ENCODE measurements at regions not wholly inside any gene's neighbourhood (a gene's known extent, or its start where the extent isn't known, plus 50 kb on each side); places are given as distances from the start of the nearest gene placed in this dataset.

DNA sequence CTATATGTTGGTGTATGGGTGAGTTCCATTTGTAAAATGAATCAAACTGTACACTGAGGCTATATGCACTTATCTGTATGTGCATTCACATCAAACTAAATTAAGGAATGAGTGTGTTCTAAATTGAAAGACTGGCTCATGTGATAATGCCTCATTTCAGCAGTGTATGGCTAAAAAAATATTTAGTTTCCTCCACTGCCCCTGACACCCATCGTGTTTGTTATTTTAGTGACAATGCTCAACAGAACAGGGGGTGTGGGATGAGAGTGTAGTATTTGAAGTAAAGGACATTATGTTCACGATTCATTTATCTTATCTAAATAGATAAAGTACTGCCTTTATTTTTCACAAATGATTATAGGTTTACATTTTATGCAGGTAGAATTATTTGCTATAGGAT is 301.1 kb upstream of the ARPP21 start:
- H3K4me1 Mint-ChIP-seq (ENCODE audit: low read depth), result peaks cover 27% of the 10 kb centered on the region
- TF ChIP-seq, protein P1, sequence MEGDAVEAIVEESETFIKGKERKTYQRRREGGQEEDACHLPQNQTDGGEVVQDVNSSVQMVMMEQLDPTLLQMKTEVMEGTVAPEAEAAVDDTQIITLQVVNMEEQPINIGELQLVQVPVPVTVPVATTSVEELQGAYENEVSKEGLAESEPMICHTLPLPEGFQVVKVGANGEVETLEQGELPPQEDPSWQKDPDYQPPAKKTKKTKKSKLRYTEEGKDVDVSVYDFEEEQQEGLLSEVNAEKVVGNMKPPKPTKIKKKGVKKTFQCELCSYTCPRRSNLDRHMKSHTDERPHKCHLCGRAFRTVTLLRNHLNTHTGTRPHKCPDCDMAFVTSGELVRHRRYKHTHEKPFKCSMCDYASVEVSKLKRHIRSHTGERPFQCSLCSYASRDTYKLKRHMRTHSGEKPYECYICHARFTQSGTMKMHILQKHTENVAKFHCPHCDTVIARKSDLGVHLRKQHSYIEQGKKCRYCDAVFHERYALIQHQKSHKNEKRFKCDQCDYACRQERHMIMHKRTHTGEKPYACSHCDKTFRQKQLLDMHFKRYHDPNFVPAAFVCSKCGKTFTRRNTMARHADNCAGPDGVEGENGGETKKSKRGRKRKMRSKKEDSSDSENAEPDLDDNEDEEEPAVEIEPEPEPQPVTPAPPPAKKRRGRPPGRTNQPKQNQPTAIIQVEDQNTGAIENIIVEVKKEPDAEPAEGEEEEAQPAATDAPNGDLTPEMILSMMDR (IDR thresholded peaks at IDR 0.05), result no peak
- no peak overlapping the region for H3K4me3 Mint-ChIP-seq (ENCODE audit: unreplicated experiment)
- H3K36me3 Mint-ChIP-seq (ENCODE audit: low read depth), result no peaks in the 10 kb centered on the region
- peaks cover 3% of the 10 kb centered on the region for H3K27me3 Mint-ChIP-seq (ENCODE audit: low read depth)
- no peaks in the 10 kb centered on the region for H3K9me3 Mint-ChIP-seq (ENCODE audit: low read depth)
- H3K27ac Mint-ChIP-seq (ENCODE audit: unreplicated experiment), result no peak overlapping the region
- DNase-seq (ENCODE audit: low spot score), result no peak

DNA sequence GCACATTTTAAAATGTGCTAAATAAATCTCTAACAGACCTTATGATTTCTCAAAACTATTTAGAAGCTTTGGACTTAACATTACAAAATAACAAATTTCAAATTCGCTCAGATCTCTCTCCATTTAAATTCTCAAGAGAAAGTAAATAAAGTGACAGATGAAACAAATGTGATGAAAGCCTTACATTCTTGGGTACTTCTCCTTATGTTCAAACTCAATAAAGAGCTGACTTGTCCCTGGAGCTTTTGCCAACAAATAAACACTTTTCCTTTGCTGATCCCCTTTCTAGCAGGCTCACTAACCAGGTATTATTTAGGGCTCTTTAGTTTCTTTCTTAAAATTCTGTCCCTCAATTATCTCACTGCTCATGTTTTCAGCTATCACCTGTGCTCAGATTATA is 259.1 kb upstream of the ARPP21 start:
- Mint-ChIP-seq H3K9me3 (ENCODE audit: low read depth) (no peaks in the 10 kb centered on the region), H3K27ac (ENCODE audit: unreplicated experiment) (no peak overlapping the region), H3K4me3 (ENCODE audit: unreplicated experiment) (no peak overlapping the region), H3K27me3 (ENCODE audit: low read depth) (peaks cover 2% of the 10 kb centered on the region), H3K36me3 (ENCODE audit: low read depth) (no peaks in the 10 kb centered on the region), H3K4me1 (ENCODE audit: low read depth) (peaks cover 7% of the 10 kb centered on the region)
- TF ChIP-seq, protein P1 (IDR thresholded peaks at IDR 0.05), result no peak
- no peak for DNase-seq (ENCODE audit: low spot score)

DNA sequence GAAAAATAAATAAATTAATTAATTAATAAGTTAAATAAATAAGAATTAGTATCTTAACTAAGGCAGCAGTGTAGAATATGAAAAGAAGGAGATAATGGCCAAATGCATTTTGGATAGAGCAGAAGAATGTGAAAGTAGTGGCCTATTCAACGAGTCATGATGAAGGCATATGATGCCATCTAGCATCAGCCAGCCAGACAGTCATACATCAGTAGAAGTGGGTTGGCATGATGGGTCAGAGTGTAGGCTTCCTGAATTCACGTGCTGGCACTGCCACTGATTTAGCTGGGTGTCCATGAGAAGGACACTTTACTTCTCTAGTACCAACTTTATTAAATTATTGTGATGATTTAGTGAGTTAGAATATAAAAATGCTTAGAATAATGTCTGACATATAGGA is 256.1 kb upstream of the ARPP21 start:
- no peaks in the 10 kb centered on the region for H3K27me3 Mint-ChIP-seq (ENCODE audit: low read depth)
- no peak for DNase-seq (ENCODE audit: low spot score)
- peaks cover 7% of the 10 kb centered on the region for H3K4me1 Mint-ChIP-seq (ENCODE audit: low read depth)
- H3K9me3 Mint-ChIP-seq (ENCODE audit: low read depth), result no peaks in the 10 kb centered on the region
- no peak overlapping the region for H3K27ac Mint-ChIP-seq (ENCODE audit: unreplicated experiment)
- no peaks in the 10 kb centered on the region for H3K36me3 Mint-ChIP-seq (ENCODE audit: low read depth)
- no peak overlapping the region for H3K4me3 Mint-ChIP-seq (ENCODE audit: unreplicated experiment)
- TF ChIP-seq, protein P1 (IDR thresholded peaks at IDR 0.05), result no peak

DNA sequence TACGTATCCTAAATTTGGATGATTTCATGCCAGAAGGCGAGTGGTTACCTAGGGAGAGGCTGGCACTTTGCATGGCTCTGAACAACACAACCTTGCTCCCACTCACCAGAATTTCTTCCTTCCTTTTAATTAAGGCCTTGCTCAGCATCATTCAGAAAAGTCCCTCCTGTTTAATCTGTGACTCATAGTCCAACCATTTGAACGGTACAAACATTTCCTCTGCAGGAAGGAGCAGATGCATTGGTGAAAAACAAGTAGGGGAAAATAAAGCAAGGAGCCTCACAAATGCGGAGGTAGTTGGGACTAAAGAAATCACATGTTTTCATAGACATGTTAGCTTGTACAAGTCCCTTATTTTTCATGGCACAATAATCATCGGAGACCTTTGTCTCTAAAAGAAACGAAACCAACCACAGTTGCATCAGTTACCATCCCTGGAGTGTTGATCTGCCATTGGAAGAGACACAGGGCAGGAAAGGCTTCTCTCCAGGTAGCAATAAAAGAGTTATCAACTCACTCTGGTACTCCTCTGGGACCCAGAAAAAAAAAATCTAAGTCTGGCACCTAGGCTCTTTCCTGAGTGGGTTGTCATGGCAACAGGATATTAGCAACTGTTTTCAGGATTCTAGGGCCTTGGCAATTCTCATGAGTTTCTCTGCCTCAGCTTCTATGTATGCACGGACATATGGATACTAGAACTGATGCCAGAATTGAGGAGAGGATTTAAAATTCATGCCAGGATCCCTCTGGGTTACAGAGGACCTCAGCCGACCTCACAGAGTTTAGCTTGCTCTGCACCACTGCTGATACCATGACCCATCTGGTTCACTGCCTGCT is 255.4 kb upstream of the ARPP21 start:
- Mint-ChIP-seq H3K36me3 (ENCODE audit: low read depth) (no peaks in the 10 kb centered on the region), H3K4me3 (ENCODE audit: unreplicated experiment) (no peak overlapping the region), H3K4me1 (ENCODE audit: low read depth) (peaks cover 7% of the 10 kb centered on the region), H3K9me3 (ENCODE audit: low read depth) (no peaks in the 10 kb centered on the region), H3K27ac (ENCODE audit: unreplicated experiment) (no peak overlapping the region), H3K27me3 (ENCODE audit: low read depth) (no peaks in the 10 kb centered on the region)
- TF ChIP-seq, protein P1 (IDR thresholded peaks at IDR 0.05), result no peak
- DNase-seq (ENCODE audit: low spot score), result no peak

DNA sequence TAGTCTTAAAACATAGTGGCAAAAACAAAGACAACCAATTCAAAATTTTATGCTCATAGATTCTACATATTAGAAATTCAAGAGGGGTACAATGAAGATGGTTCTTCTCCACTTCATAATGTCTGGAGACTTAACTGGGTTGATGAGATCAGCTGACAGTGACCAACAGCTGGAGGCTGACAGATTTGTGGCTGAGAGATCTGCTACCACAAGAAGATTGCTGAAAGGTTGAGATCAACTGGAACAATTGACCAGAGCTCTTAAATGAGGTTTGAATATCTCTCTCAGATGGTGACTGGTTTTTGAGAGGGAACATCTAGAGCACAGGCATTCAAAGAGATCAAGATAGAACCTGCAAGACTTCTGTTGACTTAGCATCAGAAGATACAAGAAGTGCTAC is 254.1 kb upstream of the ARPP21 start:
- TF ChIP-seq, protein P1 (IDR thresholded peaks at IDR 0.05), result no peak
- peaks cover 7% of the 10 kb centered on the region for H3K4me1 Mint-ChIP-seq (ENCODE audit: low read depth)
- no peaks in the 10 kb centered on the region for H3K36me3 Mint-ChIP-seq (ENCODE audit: low read depth)
- no peak for DNase-seq (ENCODE audit: low spot score)
- no peak overlapping the region for H3K4me3 Mint-ChIP-seq (ENCODE audit: unreplicated experiment)
- H3K27ac Mint-ChIP-seq (ENCODE audit: unreplicated experiment), result no peak overlapping the region
- no peaks in the 10 kb centered on the region for H3K27me3 Mint-ChIP-seq (ENCODE audit: low read depth)
- H3K9me3 Mint-ChIP-seq (ENCODE audit: low read depth), result no peaks in the 10 kb centered on the region
